Mammary epithelial cell (primary cell): ENCODE measurements at regions not wholly inside any gene's neighbourhood (a gene's known extent, or its start where the extent isn't known, plus 50 kb on each side); places are given as distances from the start of the nearest gene placed in this dataset.

Experiments used
- EZH2 ChIP-seq: IDR thresholded peaks from 2 replicates; pipeline ENCODE4 v1.6.1; 2012; ENCODE audit warnings: low read length, inconsistent platforms, borderline replicate concordance
- TF ChIP-seq, protein P1 (sequence below), 2 donors: IDR thresholded peaks in 1 of 2; conservative IDR thresholded peaks in 1 of 2; 2 replicates each; pipeline ENCODE4 v1.5.1; 2011 to 2012; ENCODE audit warnings: inconsistent platforms in 2 of 2, low read length in 2 of 2, mild to moderate bottlenecking in 2 of 2, control low read depth in 1 of 2, low read depth in 1 of 2; ENCODE audit not compliant: insufficient read depth in 1 of 2; ENCODE audit errors: extremely low read depth in 1 of 2

DNA sequence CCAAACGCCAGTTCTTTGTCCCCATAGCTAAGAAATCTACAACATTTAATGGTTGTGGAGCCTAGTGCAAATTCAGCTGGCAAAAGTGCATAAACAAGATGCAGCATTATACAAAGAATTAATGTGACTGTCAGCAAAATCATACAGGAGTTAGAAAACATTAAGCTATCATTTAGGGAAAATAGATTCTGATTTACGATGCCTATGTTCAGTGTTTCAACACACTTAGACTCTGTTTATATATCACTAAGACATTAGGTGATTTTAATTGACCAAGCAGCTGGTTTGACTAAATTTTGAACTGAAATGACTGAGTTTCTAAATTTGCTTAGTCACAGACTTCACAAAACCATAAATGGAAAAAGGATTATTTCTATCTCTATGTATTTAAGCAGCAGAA is 1076.8 kb downstream of the TBL1XR1 start:
- TF ChIP-seq, protein P1, sequence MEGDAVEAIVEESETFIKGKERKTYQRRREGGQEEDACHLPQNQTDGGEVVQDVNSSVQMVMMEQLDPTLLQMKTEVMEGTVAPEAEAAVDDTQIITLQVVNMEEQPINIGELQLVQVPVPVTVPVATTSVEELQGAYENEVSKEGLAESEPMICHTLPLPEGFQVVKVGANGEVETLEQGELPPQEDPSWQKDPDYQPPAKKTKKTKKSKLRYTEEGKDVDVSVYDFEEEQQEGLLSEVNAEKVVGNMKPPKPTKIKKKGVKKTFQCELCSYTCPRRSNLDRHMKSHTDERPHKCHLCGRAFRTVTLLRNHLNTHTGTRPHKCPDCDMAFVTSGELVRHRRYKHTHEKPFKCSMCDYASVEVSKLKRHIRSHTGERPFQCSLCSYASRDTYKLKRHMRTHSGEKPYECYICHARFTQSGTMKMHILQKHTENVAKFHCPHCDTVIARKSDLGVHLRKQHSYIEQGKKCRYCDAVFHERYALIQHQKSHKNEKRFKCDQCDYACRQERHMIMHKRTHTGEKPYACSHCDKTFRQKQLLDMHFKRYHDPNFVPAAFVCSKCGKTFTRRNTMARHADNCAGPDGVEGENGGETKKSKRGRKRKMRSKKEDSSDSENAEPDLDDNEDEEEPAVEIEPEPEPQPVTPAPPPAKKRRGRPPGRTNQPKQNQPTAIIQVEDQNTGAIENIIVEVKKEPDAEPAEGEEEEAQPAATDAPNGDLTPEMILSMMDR (conservative IDR thresholded peaks at IDR 0.05 in 1 of 2, IDR thresholded peaks at IDR 0.05 in 1 of 2; ENCODE audit: extremely low read depth in 1 of 2, insufficient read depth in 1 of 2, low read depth in 1 of 2, low read length in 2 of 2), result no peak
- TF ChIP-seq EZH2, result no peak
